Endothelial cell (in vitro differentiated cells): ENCODE measurements at regions not wholly inside any gene's neighbourhood (a gene's known extent, or its start where the extent isn't known, plus 50 kb on each side); places are given as distances from the start of the nearest gene placed in this dataset.

Source experiments
- DNase-seq: peaks from one replicate; pipeline ENCODE4 v3.0.0; 2021; ENCODE audit warnings: low spot score
- H3K27ac Mint-ChIP-seq: one replicate; pipeline ENCODE4 v1.8.0; 2021; ENCODE audit warnings: mixed read lengths, inconsistent platforms; ENCODE audit not compliant: unreplicated experiment
- H3K27me3 Mint-ChIP-seq: one replicate; pipeline ENCODE4 v1.8.0; 2021; ENCODE audit warnings: mild to moderate bottlenecking, moderate library complexity, mixed read lengths, inconsistent platforms; ENCODE audit not compliant: unreplicated experiment
- H3K36me3 Mint-ChIP-seq: one replicate; pipeline ENCODE4 v1.8.0; 2021; ENCODE audit warnings: mild to moderate bottlenecking, low read depth, mixed read lengths, inconsistent platforms; ENCODE audit not compliant: unreplicated experiment
- H3K4me1 Mint-ChIP-seq: one replicate; pipeline ENCODE4 v1.8.0; 2021; ENCODE audit warnings: mild to moderate bottlenecking, mixed read lengths, inconsistent platforms; ENCODE audit not compliant: unreplicated experiment
- H3K4me3 Mint-ChIP-seq: one replicate; pipeline ENCODE4 v1.8.0; 2021; ENCODE audit warnings: mild to moderate bottlenecking, mixed read lengths, inconsistent platforms; ENCODE audit not compliant: unreplicated experiment
- H3K9me3 Mint-ChIP-seq: one replicate; pipeline ENCODE4 v1.8.0; 2021; ENCODE audit warnings: mixed read lengths, inconsistent platforms; ENCODE audit not compliant: unreplicated experiment
- CTCF ChIP-seq: fragments of 200-600 bp; sonication (generic); IDR thresholded peaks from one replicate; pipeline ENCODE4 v1.5.0; 2021; ENCODE audit warnings: antibody characterized with exemption; ENCODE audit not compliant: unreplicated experiment

DNA sequence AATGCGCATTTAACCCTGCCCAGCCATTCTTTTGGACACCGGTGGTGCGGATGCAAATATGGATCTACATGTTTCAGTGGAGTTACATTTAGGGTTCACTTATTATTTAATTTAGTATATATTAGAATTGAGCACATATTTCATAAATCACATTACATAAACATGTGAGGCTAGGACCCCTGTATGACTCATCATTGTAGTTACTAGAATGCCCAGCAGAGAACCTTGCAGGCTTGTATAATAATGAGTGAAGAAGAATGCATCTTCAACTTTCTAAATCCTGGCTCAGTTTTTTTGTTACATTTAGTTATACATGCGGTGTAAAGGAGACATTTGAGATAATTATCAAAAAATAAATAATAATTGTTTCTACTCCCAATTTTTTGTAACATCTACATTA, 369.0 kb downstream of the ATP23 start:
- H3K36me3 Mint-ChIP-seq: no peaks in the 10 kb centered on the region
- H3K27me3 Mint-ChIP-seq: no peaks in the 10 kb centered on the region
- H3K9me3 Mint-ChIP-seq: no peaks in the 10 kb centered on the region
- H3K4me1 Mint-ChIP-seq: no peaks in the 10 kb centered on the region
- no peak for TF ChIP-seq CTCF
- no peak overlapping the region for H3K27ac Mint-ChIP-seq
- H3K4me3 Mint-ChIP-seq: no peak overlapping the region
- DNase-seq: no peak

DNA sequence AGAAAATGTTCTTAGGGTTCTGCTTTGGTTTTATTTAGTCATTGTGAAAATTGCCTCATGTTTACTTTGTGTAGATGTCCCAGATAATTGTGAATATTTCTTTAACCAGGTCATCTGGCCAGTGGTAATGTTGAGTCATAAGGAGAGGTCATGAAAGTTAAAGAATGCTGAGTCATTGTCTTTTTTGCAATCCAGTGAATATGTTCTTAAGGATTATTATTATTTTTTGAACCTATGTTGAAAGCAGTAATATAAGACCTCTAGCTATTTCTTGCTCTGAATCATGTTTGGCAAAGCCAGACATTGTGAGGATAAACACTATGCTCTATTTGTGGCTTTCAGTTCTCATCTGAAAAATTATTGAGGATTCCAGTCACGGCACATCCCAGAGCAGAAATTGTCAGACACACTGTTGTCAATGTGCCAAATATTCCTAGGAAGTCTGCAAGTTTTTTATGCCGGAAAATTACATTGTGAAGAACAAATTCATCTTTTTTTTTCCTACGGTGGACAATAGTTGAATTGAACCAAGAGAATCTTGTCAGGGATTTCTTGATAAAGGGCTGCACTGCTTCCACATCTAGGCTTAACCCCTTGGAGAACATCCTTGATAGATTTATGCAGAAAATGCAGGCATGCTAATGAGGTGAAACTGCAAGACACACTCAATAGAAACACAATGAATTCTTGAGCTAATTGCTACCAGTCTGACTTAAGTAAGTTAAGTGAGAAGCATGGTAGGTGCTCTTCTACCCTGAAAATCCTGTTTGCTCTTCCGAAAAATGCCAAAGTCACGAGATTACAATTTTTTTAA, 369.6 kb downstream of the ATP23 start:
- no peak for DNase-seq
- Mint-ChIP-seq H3K9me3 (no peaks in the 10 kb centered on the region), H3K4me3 (no peak overlapping the region), H3K4me1 (no peaks in the 10 kb centered on the region), H3K36me3 (no peaks in the 10 kb centered on the region), H3K27ac (no peak overlapping the region), H3K27me3 (no peaks in the 10 kb centered on the region)
- TF ChIP-seq CTCF: no peak

DNA sequence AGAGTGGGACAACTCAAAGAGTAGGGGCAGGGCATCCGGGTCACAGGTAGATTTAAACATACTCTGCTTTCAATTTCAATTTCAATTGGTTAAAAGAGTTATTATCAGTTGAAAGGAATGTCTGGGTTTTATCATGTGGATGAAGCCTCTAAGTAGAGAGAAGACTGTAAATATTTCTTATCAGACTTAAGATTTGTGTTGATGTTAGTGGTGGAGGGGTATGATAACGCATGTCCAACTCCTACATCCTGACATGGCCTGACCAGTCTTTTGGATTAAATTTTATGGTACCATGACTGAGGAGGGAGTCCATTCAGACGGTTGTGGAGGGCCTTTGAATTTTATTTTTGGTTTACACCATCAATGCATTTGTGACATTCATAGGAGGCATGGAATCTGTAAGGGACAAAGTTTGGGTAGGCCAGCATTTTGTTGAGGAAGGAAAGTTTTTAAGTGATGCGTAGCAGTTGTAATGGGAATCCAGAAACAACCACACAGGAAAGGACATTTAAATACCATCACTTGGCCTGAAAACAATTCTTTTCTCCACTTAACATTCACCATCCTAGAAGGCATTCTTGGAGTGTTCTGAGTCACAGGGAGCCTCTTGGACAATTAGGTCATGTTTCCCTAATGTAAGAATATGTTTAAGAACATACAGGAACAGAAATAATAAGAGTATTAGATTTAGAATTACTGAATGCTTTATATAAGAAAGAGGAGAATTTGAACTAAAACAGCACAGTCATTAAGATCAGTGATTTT, 371.9 kb downstream of the ATP23 start:
- H3K36me3 Mint-ChIP-seq: no peaks in the 10 kb centered on the region
- no peak for TF ChIP-seq CTCF
- DNase-seq: no peak

DNA sequence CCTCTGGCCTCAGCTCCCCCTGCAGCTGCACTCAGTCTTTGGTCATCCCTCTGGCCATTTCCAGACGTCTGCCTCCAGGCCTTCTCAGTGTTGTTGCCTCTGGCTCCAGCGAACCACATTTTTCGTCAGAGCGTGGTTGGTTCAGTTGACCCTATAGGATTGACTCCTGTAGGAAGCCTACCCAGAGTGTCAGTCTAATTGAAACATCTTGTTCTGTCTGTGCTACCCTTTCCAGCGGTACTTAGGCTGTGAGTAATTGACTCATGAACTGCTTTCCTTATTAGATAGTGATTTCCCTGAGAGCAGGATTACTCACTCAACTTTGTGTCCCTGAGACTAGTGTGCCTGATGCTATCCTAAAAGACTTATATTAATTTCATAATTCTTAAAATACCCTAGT, 373.2 kb downstream of the ATP23 start:
- H3K27ac Mint-ChIP-seq: no peak overlapping the region
- DNase-seq: no peak
- H3K4me3 Mint-ChIP-seq: no peak overlapping the region
- peaks cover 7% of the 10 kb centered on the region for H3K9me3 Mint-ChIP-seq
- H3K4me1 Mint-ChIP-seq: no peaks in the 10 kb centered on the region
- no peaks in the 10 kb centered on the region for H3K36me3 Mint-ChIP-seq
- no peaks in the 10 kb centered on the region for H3K27me3 Mint-ChIP-seq
- no peak for TF ChIP-seq CTCF

More for the DNA sequence above, 371.9 kb downstream of the ATP23 start:
- Mint-ChIP-seq H3K9me3 (peaks cover 7% of the 10 kb centered on the region), H3K27ac (no peak overlapping the region), H3K4me1 (no peaks in the 10 kb centered on the region), H3K4me3 (no peak overlapping the region), H3K27me3 (no peaks in the 10 kb centered on the region)

DNA sequence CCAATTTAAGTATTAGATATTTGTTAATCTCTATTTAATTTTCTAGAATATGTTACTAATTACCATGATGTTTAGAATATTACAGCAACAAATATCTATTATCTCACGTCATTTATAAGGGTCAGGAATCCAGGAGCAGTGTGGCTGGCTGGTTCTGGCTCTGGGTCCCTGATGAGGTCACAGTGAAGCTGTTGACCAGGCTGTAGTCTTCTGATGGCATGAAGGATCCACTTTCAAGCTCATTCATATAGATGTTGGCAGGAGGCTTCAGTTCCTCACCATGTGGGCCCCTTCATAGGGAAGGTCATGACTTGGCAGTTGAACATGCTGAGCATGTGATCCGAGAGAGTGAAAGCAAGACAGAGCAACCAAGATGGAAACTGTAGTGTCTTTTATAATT, 375.6 kb downstream of the ATP23 start:
- Mint-ChIP-seq H3K4me1 (no peaks in the 10 kb centered on the region), H3K9me3 (peaks cover 7% of the 10 kb centered on the region), H3K4me3 (no peak overlapping the region), H3K27ac (no peak overlapping the region), H3K36me3 (no peaks in the 10 kb centered on the region), H3K27me3 (no peaks in the 10 kb centered on the region)
- no peak for DNase-seq
- no peak for TF ChIP-seq CTCF
